Common myeloid progenitor, CD34-positive (primary cell): ENCODE measurements at regions not wholly inside any gene's neighbourhood (a gene's known extent, or its start where the extent isn't known, plus 50 kb on each side); places are given as distances from the start of the nearest gene placed in this dataset.

Experiments used
- CTCF ChIA-PET: fragments of 350-600 bp; sonication (Branson Sonifier 250); formaldehyde crosslinking; loops from one replicate; lab custom pipeline; 2021; ENCODE audit warnings: antibody characterized with exemption; lab: Charles Lee
- POLR2A ChIA-PET: fragments of 350-600 bp; sonication (Branson Sonifier 250); formaldehyde crosslinking; loops from one replicate; lab custom pipeline; 2021; ENCODE audit warnings: antibody characterized with exemption; lab: Charles Lee
- DNase-seq, 3 donors: peaks; one replicate each; pipeline versions ENCODE4 v3.0.0 to v3.0.0-alpha.2; 2013
- H3K27ac ChIP-seq, 2 experiments: 1 replicate in 1 of 2; 2 replicates in 1 of 2; pipeline ENCODE4 v1.7.0; 2013; ENCODE audit warnings: inconsistent platforms in 2 of 2, low read length in 2 of 2, mild to moderate bottlenecking in 2 of 2, low read depth in 1 of 2, moderate library complexity in 1 of 2; ENCODE audit not compliant: severe bottlenecking in 2 of 2, insufficient read depth in 1 of 2, poor library complexity in 1 of 2
- H3K27me3 ChIP-seq, 5 experiments: replicated peaks in 2 of 5; 1 replicate in 3 of 5; 2 replicates in 2 of 5; pipeline versions ENCODE4 v1.6.1 to v1.7.0; 2013; ENCODE audit warnings: low read length in 4 of 5, mild to moderate bottlenecking in 2 of 5, moderate library complexity in 2 of 5, inconsistent platforms in 1 of 5; ENCODE audit not compliant: insufficient read depth in 5 of 5, control insufficient read depth in 4 of 5
- H3K36me3 ChIP-seq, 4 experiments: 1 replicate in 2 of 4; 2 replicates in 2 of 4; pipeline versions ENCODE4 v1.6.1 to v1.7.0; 2013; ENCODE audit warnings: low read length in 3 of 4, control low read depth in 1 of 4, mild to moderate bottlenecking in 1 of 4; ENCODE audit not compliant: control insufficient read depth in 4 of 4, insufficient read depth in 4 of 4
- H3K4me1 ChIP-seq, 4 experiments: 1 replicate in 3 of 4; 2 replicates in 1 of 4; pipeline versions ENCODE4 v1.6.1 to v1.7.1; 2013; ENCODE audit warnings: low read length in 3 of 4, mild to moderate bottlenecking in 3 of 4, control low read depth in 1 of 4, inconsistent platforms in 1 of 4, moderate library complexity in 1 of 4; ENCODE audit not compliant: control insufficient read depth in 4 of 4, insufficient read depth in 4 of 4; ENCODE audit errors: control extremely low read depth in 1 of 4
- H3K4me3 ChIP-seq, 7 experiments: 1 replicate in 4 of 7; 2 replicates in 3 of 7; pipeline versions ENCODE4 v1.5.1 to v1.7.0; 2013; ENCODE audit warnings: mild to moderate bottlenecking in 7 of 7, low read length in 6 of 7, moderate library complexity in 6 of 7, inconsistent platforms in 2 of 7, low read depth in 2 of 7, control low read depth in 1 of 7; ENCODE audit not compliant: insufficient read depth in 4 of 7, control insufficient read depth in 1 of 7; ENCODE audit errors: extremely low read depth in 1 of 7
- H3K9me3 ChIP-seq, 5 experiments: 1 replicate in 4 of 5; 2 replicates in 1 of 5; pipeline versions ENCODE4 v1.6.1 to v1.7.1; 2013; ENCODE audit warnings: low read length in 4 of 5, mild to moderate bottlenecking in 2 of 5, inconsistent platforms in 1 of 5, low read depth in 1 of 5, moderate library complexity in 1 of 5; ENCODE audit not compliant: control insufficient read depth in 4 of 5, insufficient read depth in 2 of 5; ENCODE audit errors: control extremely low read depth in 1 of 5
- WGBS: methylation state at CpG from one replicate; pipeline ENCODE4 v1.1.5; 2013; ENCODE audit not compliant: insufficient coverage; 5-methylcytosine and 5-hydroxymethylcytosine counted together

DNA sequence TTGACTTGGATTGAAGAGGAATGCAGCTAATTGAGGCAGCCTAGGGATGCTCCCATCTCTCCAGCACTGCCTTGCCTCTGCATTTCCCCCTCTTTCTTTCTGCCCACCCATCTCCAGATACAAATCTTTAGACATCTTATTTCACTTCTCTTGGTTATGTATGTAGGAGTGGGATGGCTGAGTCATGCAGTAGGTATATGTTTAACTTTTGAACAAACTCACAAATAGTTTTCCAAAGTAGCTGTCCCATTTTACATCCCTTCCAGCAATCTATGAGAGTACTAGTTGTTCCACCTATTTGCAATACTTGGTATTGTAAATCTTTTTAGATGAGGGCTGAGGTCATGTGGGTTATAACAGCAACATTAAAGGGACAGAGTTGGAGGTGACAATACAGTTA lies 329.9 kb downstream of the DYSF start:
- DNase-seq, result no peak
- no peak overlapping the region for H3K4me3 ChIP-seq
- no peaks in the 10 kb centered on the region for H3K4me1 ChIP-seq
- ChIA-PET POLR2A (no interaction called here), CTCF (interaction anchor here (2.7 kb wide), 1 partner anchor 15 kb away, joined by 10 read pairs; no protein-coding TSS in a partner anchor)
- H3K36me3 ChIP-seq, result no peaks in the 10 kb centered on the region
- H3K27me3 ChIP-seq, result peaks cover 0 to 28% (median 3%) of the 10 kb centered on the region in 5 experiments
- H3K27ac ChIP-seq, result no peak overlapping the region
- no peaks in the 10 kb centered on the region for H3K9me3 ChIP-seq

GRCh38 chr2:71782323-71782722 lies 329.0 kb downstream of the DYSF start:
- H3K4me1 ChIP-seq, result no peaks in the 10 kb centered on the region
- WGBS, result 78% methylated on average over 3 of the region's 3 CpGs
- DNase-seq, result no peak
- POLR2A ChIA-PET, result no interaction called here
- H3K27me3 ChIP-seq, result peaks cover 0 to 28% (median 3%) of the 10 kb centered on the region in 5 experiments
- no peak overlapping the region for H3K4me3 ChIP-seq
- CTCF ChIA-PET, result interaction anchor here (2.7 kb wide), 1 partner anchor 15 kb away, joined by 10 read pairs; no protein-coding TSS in a partner anchor
- H3K36me3 ChIP-seq, result no peaks in the 10 kb centered on the region
- H3K9me3 ChIP-seq, result no peaks in the 10 kb centered on the region
- H3K27ac ChIP-seq, result no peak overlapping the region

DNA sequence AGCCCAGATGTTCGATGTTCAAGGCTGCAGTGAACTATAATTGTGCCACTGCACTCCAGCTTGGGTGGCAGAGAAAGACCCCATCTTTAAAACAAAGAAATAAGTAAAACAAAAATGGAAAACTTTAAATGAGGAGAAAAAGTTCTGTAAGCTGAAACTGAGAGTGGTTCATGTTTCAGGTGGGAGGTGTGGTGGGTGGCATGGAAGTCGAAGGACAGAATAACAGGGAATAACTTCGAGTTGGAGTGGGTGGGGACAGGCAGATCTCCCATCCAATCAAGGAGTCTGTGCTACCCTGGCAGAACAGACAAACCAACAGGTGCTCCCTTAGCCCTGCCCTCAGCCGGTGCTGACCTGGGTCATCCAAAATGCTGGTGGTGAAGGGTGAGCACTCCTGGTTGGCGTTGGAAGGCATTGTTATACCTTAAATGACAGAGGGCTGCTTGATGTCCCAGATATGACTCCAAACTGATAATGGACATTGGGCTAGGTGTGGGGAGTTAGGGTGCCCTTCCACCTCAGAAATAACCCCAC lies 328.4 kb downstream of the DYSF start:
- H3K27ac ChIP-seq, result no peak overlapping the region
- no peaks in the 10 kb centered on the region for H3K36me3 ChIP-seq
- no peak overlapping the region for H3K4me3 ChIP-seq
- no peak for DNase-seq
- 92% methylated on average over 4 of the region's 5 CpGs for WGBS
- ChIA-PET POLR2A (no interaction called here), CTCF (interaction anchor here (2.7 kb wide), 1 partner anchor 16 kb away, joined by 10 read pairs; no protein-coding TSS in a partner anchor)
- peaks cover 0 to 25% (median 3%) of the 10 kb centered on the region in 5 experiments for H3K27me3 ChIP-seq
- H3K4me1 ChIP-seq, result no peaks in the 10 kb centered on the region
- H3K9me3 ChIP-seq, result no peaks in the 10 kb centered on the region

DNA sequence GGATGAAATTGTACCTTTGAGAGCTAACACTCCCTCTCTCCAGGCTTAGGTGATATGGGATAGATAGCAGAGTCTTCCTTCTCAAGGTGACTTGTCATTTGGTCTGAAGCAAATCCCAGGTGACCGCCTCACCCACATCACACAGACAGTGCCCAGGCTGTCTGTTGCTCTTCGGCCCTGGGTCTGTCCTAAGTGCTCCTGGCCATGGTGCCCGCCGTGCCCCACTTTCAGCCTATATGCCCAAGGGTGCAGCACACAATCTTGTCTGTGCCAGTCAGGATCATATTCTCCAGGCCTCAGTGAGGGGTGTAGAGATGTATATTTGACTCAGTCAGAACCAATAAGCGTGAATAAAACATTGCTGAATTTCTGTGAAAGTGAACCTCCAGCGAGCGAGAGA lies 326.8 kb downstream of the DYSF start:
- ChIA-PET POLR2A (no interaction called here), CTCF (interaction anchor here (1.4 kb wide), 1 partner anchor 18 kb away, joined by 4 read pairs; no protein-coding TSS in a partner anchor)
- WGBS, result 85% methylated on average over 6 of the region's 7 CpGs
- Histone ChIP-seq H3K4me3 (no peak overlapping the region), H3K27me3 (peaks cover 0 to 9% (median 3%) of the 10 kb centered on the region in 5 experiments), H3K9me3 (no peaks in the 10 kb centered on the region), H3K27ac (no peak overlapping the region), H3K36me3 (no peaks in the 10 kb centered on the region), H3K4me1 (no peaks in the 10 kb centered on the region)
- no peak for DNase-seq

DNA sequence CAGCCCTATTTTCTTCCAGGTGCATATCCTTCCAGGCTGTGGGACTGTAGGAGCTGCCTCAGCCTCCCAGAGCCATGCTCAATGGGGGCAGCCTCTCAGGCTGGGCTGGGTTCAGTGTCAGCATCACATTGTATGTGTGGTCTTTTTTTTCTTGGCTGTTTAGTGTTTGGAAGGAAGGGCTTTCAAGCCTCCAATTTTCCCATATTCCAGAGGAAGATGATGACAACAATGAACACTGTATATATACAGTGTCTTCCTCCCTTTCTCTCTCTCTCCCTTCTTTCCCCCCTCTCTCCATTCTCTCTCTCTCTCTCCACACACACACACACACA lies 326.4 kb downstream of the DYSF start:
- no peak for DNase-seq
- no peak overlapping the region for H3K4me3 ChIP-seq
- peaks cover 0 to 6% (median 3%) of the 10 kb centered on the region in 5 experiments for H3K27me3 ChIP-seq
- no peaks in the 10 kb centered on the region for H3K4me1 ChIP-seq
- H3K9me3 ChIP-seq, result no peaks in the 10 kb centered on the region
- POLR2A ChIA-PET, result no interaction called here
- no peak overlapping the region for H3K27ac ChIP-seq
- no peaks in the 10 kb centered on the region for H3K36me3 ChIP-seq
- CTCF ChIA-PET, result interaction anchor here (1.4 kb wide), 1 partner anchor 18 kb away, joined by 4 read pairs; no protein-coding TSS in a partner anchor

DNA sequence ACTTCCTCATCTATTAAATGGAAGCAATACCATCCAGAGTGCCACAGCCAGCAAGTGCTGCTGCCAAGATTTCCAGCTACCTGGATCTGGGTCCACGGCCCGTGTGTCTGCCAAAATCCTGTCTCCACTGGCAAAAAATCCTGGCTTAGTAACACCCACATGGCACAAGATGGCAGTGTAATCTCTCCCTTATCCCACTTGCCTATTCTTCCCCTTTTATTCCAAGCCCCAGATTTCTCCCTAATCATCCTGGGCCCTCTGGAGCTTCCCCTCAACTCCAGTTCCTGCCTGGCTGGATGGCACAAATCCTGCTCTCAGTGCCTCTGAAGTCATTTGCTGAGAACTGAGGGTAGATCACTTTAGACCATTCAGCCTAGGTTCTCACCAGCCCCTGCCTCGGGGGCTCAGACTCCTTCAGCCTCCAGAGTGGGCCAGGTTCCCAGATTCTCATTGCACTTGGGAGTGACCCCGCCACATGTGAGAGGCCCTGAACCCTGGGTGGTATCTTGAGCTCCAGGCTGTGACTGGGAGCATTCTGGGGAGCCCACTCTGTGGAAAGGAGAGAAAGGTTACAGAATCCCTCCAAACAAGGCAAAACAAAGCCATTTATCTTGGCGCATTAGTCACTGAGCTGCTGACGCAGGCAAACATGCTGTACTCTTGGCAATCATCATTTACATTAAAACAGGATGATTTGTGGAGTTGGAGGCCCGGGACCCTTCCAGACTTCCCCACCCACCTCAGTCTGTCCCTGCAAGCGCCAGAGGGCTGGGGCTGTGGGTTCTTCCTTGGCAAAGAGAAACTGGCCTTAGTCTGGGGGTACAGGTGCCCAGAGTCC lies 325.8 kb downstream of the DYSF start:
- Histone ChIP-seq H3K4me1 (no peaks in the 10 kb centered on the region), H3K9me3 (no peaks in the 10 kb centered on the region), H3K27me3 (peaks cover 0 to 6% (median 3%) of the 10 kb centered on the region in 5 experiments), H3K4me3 (no peak overlapping the region), H3K27ac (no peak overlapping the region), H3K36me3 (no peaks in the 10 kb centered on the region)
- WGBS, result 76% methylated on average over 7 of the region's 8 CpGs
- DNase-seq, result no peak
- POLR2A ChIA-PET, result no interaction called here
- CTCF ChIA-PET, result no interaction called here

GRCh38 chr2:71778514-71778913 lies 325.2 kb downstream of the DYSF start:
- CTCF ChIA-PET, result no interaction called here
- DNase-seq, result no peak
- no peaks in the 10 kb centered on the region for H3K9me3 ChIP-seq
- H3K27ac ChIP-seq, result no peak overlapping the region
- no peak overlapping the region for H3K4me3 ChIP-seq
- no peaks in the 10 kb centered on the region for H3K36me3 ChIP-seq
- WGBS, result no CpG with 5 or more reads among the region's 2 CpGs
- POLR2A ChIA-PET, result no interaction called here
- H3K27me3 ChIP-seq, result peaks cover 0 to 5% (median 3%) of the 10 kb centered on the region in 5 experiments
- no peaks in the 10 kb centered on the region for H3K4me1 ChIP-seq
